Right renal cortex interstitium (tissue), 3 donors: ENCODE measurements at regions not wholly inside any gene's neighbourhood (a gene's known extent, or its start where the extent isn't known, plus 50 kb on each side); places are given as distances from the start of the nearest gene placed in this dataset.

Experiments used
- DNase-seq, 3 donors: peaks; one replicate each; pipeline ENCODE4 v3.0.0-alpha.2; 2013; ENCODE audit warnings: low read depth in 3 of 3, low spot score in 2 of 3

GRCh38 chr4:14272206-14272605 lies 644.7 kb upstream of the BOD1L1 start:
- DNase-seq: no peak

GRCh38 chr4:14277505-14277904 lies 650.0 kb upstream of the BOD1L1 start:
- DNase-seq: no peak

GRCh38 chr4:14280567-14280966 lies 653.0 kb upstream of the BOD1L1 start:
- DNase-seq: no peak

- DNase-seq: no peak
Measured at GRCh38 chr4:14284578-14284977, 657.1 kb upstream of the BOD1L1 start.

- no peak for DNase-seq
Measured at GRCh38 chr4:14289708-14290107, 662.2 kb upstream of the BOD1L1 start.

GRCh38 chr4:14293582-14293981 lies 666.1 kb upstream of the BOD1L1 start:
- no peak for DNase-seq

GRCh38 chr4:14294611-14295010 lies 667.1 kb upstream of the BOD1L1 start:
- no peak for DNase-seq

GRCh38 chr4:14299166-14299565 lies 671.6 kb upstream of the BOD1L1 start:
- no peak for DNase-seq

- DNase-seq: no peak
Measured at GRCh38 chr4:14302021-14302420, 674.5 kb upstream of the BOD1L1 start.

GRCh38 chr4:14303856-14304255 lies 676.3 kb upstream of the BOD1L1 start:
- no peak for DNase-seq

GRCh38 chr4:14308229-14308651 lies 680.7 kb upstream of the BOD1L1 start:
- DNase-seq: no peak

GRCh38 chr4:14309431-14309830 lies 681.9 kb upstream of the BOD1L1 start:
- no peak for DNase-seq

GRCh38 chr4:14313757-14314156 lies 686.2 kb upstream of the BOD1L1 start:
- DNase-seq: no peak

- DNase-seq: no peak
Measured at GRCh38 chr4:14315129-14315528, 687.2 kb upstream of the CPEB2 start.

- no peak for DNase-seq
Measured at GRCh38 chr4:14317351-14317750, 684.9 kb upstream of the CPEB2 start.

GRCh38 chr4:14318671-14319070 lies 683.6 kb upstream of the CPEB2 start:
- DNase-seq: no peak

GRCh38 chr4:14321723-14322122 lies 680.6 kb upstream of the CPEB2 start:
- no peak for DNase-seq

GRCh38 chr4:14323191-14323590 lies 679.1 kb upstream of the CPEB2 start:
- no peak for DNase-seq

GRCh38 chr4:14329228-14329627 lies 673.1 kb upstream of the CPEB2 start:
- no peak for DNase-seq

- no peak for DNase-seq
Measured at GRCh38 chr4:14333616-14334015, 668.7 kb upstream of the CPEB2 start.

- no peak for DNase-seq
Measured at GRCh38 chr4:14334166-14334565, 668.1 kb upstream of the CPEB2 start.

- DNase-seq: no peak
Measured at GRCh38 chr4:14335872-14336271, 666.4 kb upstream of the CPEB2 start.

GRCh38 chr4:14336656-14337055 lies 665.6 kb upstream of the CPEB2 start:
- DNase-seq: no peak
